Nephron progenitor cell (in vitro differentiated cells): ENCODE measurements at regions not wholly inside any gene's neighbourhood (a gene's known extent, or its start where the extent isn't known, plus 50 kb on each side); places are given as distances from the start of the nearest gene placed in this dataset.

Source experiments
- DNase-seq: peaks from one replicate; pipeline ENCODE4 v3.0.0; 2021
- H3K27ac Mint-ChIP-seq: 2 replicates; pipeline ENCODE4 v1.8.0; 2021; ENCODE audit warnings: mild to moderate bottlenecking, moderate library complexity, mixed read lengths
- H3K27me3 Mint-ChIP-seq: 2 replicates; pipeline ENCODE4 v1.8.0; 2021; ENCODE audit warnings: mild to moderate bottlenecking, low read depth, mixed read lengths; ENCODE audit not compliant: poor library complexity
- H3K36me3 Mint-ChIP-seq: 2 replicates; pipeline ENCODE4 v1.8.0; 2021; ENCODE audit warnings: low read depth, mixed read lengths
- H3K4me1 Mint-ChIP-seq: 2 replicates; pipeline ENCODE4 v1.8.0; 2021; ENCODE audit warnings: mixed read lengths
- H3K4me3 Mint-ChIP-seq: 2 replicates; pipeline ENCODE4 v1.8.0; 2021; ENCODE audit warnings: mild to moderate bottlenecking, moderate library complexity, mixed read lengths
- H3K9me3 Mint-ChIP-seq: 2 replicates; pipeline ENCODE4 v1.8.0; 2021; ENCODE audit warnings: mild to moderate bottlenecking, moderate library complexity, mixed read lengths
- CTCF ChIP-seq: fragments of 200-600 bp; sonication (generic); IDR thresholded peaks from 2 replicates; pipeline ENCODE4 v1.5.0; 2021; ENCODE audit warnings: antibody characterized with exemption

GRCh38 chr20:11795071-11795615, 122.5 kb upstream of the BTBD3 start:
- no peaks in the 10 kb centered on the region for H3K27me3 Mint-ChIP-seq
- no peak for TF ChIP-seq CTCF
- no peak overlapping the region for H3K4me3 Mint-ChIP-seq
- DNase-seq = no peak
- H3K9me3 Mint-ChIP-seq = no peaks in the 10 kb centered on the region
- H3K36me3 Mint-ChIP-seq = no peaks in the 10 kb centered on the region
- H3K4me1 Mint-ChIP-seq = peaks cover 73% of the 10 kb centered on the region
- no peak overlapping the region for H3K27ac Mint-ChIP-seq

GRCh38 chr20:11796026-11796425, 121.7 kb upstream of the BTBD3 start:
- Mint-ChIP-seq H3K27me3 (no peaks in the 10 kb centered on the region), H3K36me3 (no peaks in the 10 kb centered on the region), H3K27ac (peak overlapping the region; percentile 62), H3K4me1 (peaks cover 70% of the 10 kb centered on the region), H3K9me3 (peaks cover 4% of the 10 kb centered on the region), H3K4me3 (no peak overlapping the region)
- no peak for DNase-seq
- no peak for TF ChIP-seq CTCF

- no peak for DNase-seq
- no peak for TF ChIP-seq CTCF
- Mint-ChIP-seq H3K4me3 (peak overlapping the region; percentile 7), H3K9me3 (peaks cover 5% of the 10 kb centered on the region), H3K36me3 (no peaks in the 10 kb centered on the region), H3K4me1 (peaks cover 62% of the 10 kb centered on the region), H3K27me3 (no peaks in the 10 kb centered on the region), H3K27ac (peak overlapping the region; percentile 62)
These were observed 120.5 kb upstream of the BTBD3 start for GRCh38 chr20:11797156-11797555.

GRCh38 chr20:11799281-11799684, 118.4 kb upstream of the BTBD3 start:
- Mint-ChIP-seq H3K27me3 (no peaks in the 10 kb centered on the region), H3K4me1 (peaks cover 57% of the 10 kb centered on the region), H3K36me3 (no peaks in the 10 kb centered on the region), H3K9me3 (peaks cover 10% of the 10 kb centered on the region), H3K27ac (no peak overlapping the region), H3K4me3 (peak overlapping the region; percentile 6)
- no peak for DNase-seq
- no peak for TF ChIP-seq CTCF

- no peaks in the 10 kb centered on the region for H3K27me3 Mint-ChIP-seq
- H3K4me3 Mint-ChIP-seq = no peak overlapping the region
- peaks cover 21% of the 10 kb centered on the region for H3K4me1 Mint-ChIP-seq
- DNase-seq = no peak
- peaks cover 6% of the 10 kb centered on the region for H3K9me3 Mint-ChIP-seq
- TF ChIP-seq CTCF = no peak
- H3K27ac Mint-ChIP-seq = no peak overlapping the region
- H3K36me3 Mint-ChIP-seq = no peaks in the 10 kb centered on the region
These were observed 110.3 kb upstream of the BTBD3 start for GRCh38 chr20:11807054-11808048.
